ENCODE measurements at regions not wholly inside any gene's neighbourhood (a gene's known extent, or its start where the extent isn't known, plus 50 kb on each side); places are given as distances from the start of the nearest gene placed in this dataset.

GRCh38 chr18:53894675-53895442 is 329.6 kb downstream of the MBD2 start:
- no peak for TF ChIP-seq CTCF (IDR thresholded peaks at IDR 0.05)
- no peaks in the 10 kb centered on the region for H3K36me3 ChIP-seq
- H3K27me3 ChIP-seq: no peaks in the 10 kb centered on the region
- no peaks in the 10 kb centered on the region for H3K9me3 ChIP-seq
- H3K4me3 ChIP-seq: no peak overlapping the region
- no peaks in the 10 kb centered on the region for H3K4me1 ChIP-seq
- no peak overlapping the region for H3K27ac ChIP-seq
- DNase-seq (ENCODE audit: low spot score): no peak

GRCh38 chr18:53887447-53887846 is 337.0 kb downstream of the MBD2 start:
- Histone ChIP-seq H3K27me3 (no peaks in the 10 kb centered on the region), H3K9me3 (no peaks in the 10 kb centered on the region), H3K4me3 (no peak overlapping the region), H3K27ac (no peak overlapping the region), H3K4me1 (no peaks in the 10 kb centered on the region), H3K36me3 (no peaks in the 10 kb centered on the region)
- TF ChIP-seq CTCF (IDR thresholded peaks at IDR 0.05): no peak
- no peak for DNase-seq (ENCODE audit: low spot score)

GRCh38 chr18:53886058-53886457 is 338.4 kb downstream of the MBD2 start:
- Histone ChIP-seq H3K4me1 (no peaks in the 10 kb centered on the region), H3K36me3 (no peaks in the 10 kb centered on the region), H3K27ac (no peak overlapping the region), H3K9me3 (no peaks in the 10 kb centered on the region), H3K27me3 (no peaks in the 10 kb centered on the region), H3K4me3 (no peak overlapping the region)
- no peak for DNase-seq (ENCODE audit: low spot score)
- TF ChIP-seq CTCF (IDR thresholded peaks at IDR 0.05): no peak

GRCh38 chr18:53883771-53884170 is 340.7 kb downstream of the MBD2 start:
- Histone ChIP-seq H3K4me1 (no peaks in the 10 kb centered on the region), H3K9me3 (no peaks in the 10 kb centered on the region), H3K27me3 (no peaks in the 10 kb centered on the region), H3K27ac (no peak overlapping the region), H3K36me3 (no peaks in the 10 kb centered on the region), H3K4me3 (no peak overlapping the region)
- TF ChIP-seq CTCF (IDR thresholded peaks at IDR 0.05): no peak
- DNase-seq (ENCODE audit: low spot score): no peak

GRCh38 chr18:53874103-53874502 is 350.4 kb downstream of the MBD2 start:
- no peak overlapping the region for H3K27ac ChIP-seq
- H3K4me1 ChIP-seq: no peaks in the 10 kb centered on the region
- no peak for DNase-seq (ENCODE audit: low spot score)
- H3K9me3 ChIP-seq: no peaks in the 10 kb centered on the region
- H3K36me3 ChIP-seq: no peaks in the 10 kb centered on the region
- no peak for TF ChIP-seq CTCF (IDR thresholded peaks at IDR 0.05)
- no peaks in the 10 kb centered on the region for H3K27me3 ChIP-seq
- no peak overlapping the region for H3K4me3 ChIP-seq

GRCh38 chr18:53864770-53865169 is 359.7 kb downstream of the MBD2 start:
- no peak overlapping the region for H3K4me3 ChIP-seq
- no peaks in the 10 kb centered on the region for H3K27me3 ChIP-seq
- no peak for DNase-seq (ENCODE audit: low spot score)
- H3K36me3 ChIP-seq: no peaks in the 10 kb centered on the region
- no peak overlapping the region for H3K27ac ChIP-seq
- no peaks in the 10 kb centered on the region for H3K9me3 ChIP-seq
- no peak for TF ChIP-seq CTCF (IDR thresholded peaks at IDR 0.05)
- no peaks in the 10 kb centered on the region for H3K4me1 ChIP-seq
